ENCODE measurements at regions not wholly inside any gene's neighbourhood (a gene's known extent, or its start where the extent isn't known, plus 50 kb on each side); places are given as distances from the start of the nearest gene placed in this dataset.
"Not testable (repeated sequence)": the region's sequence is repeated elsewhere in the genome, so short reads cannot be mapped to it uniquely, and the experiment has no call there.

GRCh38 chr22:23495614-23496444, 84.3 kb downstream of the IGLL1 start:
- DNase-seq (no peak), ATAC-seq (replicated peaks) (no peak)
- H3K27ac Mint-ChIP-seq = no peak overlapping the region
- no peaks in the 10 kb centered on the region for H3K9me3 Mint-ChIP-seq
- no peaks in the 10 kb centered on the region for H3K36me3 Mint-ChIP-seq
- H3K4me3 Mint-ChIP-seq = no peak overlapping the region
- H3K4me1 Mint-ChIP-seq = peaks cover 0 to 3% of the 10 kb centered on the region in 2 donors
- peaks cover 13 to 19% of the 10 kb centered on the region in 2 donors for H3K27me3 Mint-ChIP-seq

DNA sequence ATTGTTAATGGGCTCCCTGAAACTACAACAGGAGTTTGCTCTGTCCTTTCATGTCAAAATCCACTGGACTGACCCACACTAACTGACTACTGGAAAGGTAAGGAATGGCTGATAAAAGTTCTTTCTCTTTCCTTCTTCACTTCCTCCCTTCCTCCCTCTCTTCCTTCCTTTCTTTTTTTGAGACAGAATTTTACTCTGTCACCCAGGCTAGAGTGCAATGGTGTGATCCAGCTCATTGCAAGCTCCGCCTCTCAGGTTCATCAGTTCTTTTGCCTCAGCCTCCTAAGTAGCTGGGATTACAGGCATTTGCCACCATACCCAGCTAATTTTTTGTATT, 85.2 kb downstream of the IGLL1 start:
- Mint-ChIP-seq H3K4me3 (no peak overlapping the region), H3K4me1 (peaks cover 0 to 3% of the 10 kb centered on the region in 2 donors), H3K27me3 (peaks cover 10 to 19% of the 10 kb centered on the region in 2 donors), H3K9me3 (no peaks in the 10 kb centered on the region), H3K36me3 (no peaks in the 10 kb centered on the region), H3K27ac (no peak overlapping the region)
- no peak for ATAC-seq (replicated peaks)
- no peak for DNase-seq

- Mint-ChIP-seq H3K36me3 (no peaks in the 10 kb centered on the region), H3K4me1 (no peaks in the 10 kb centered on the region), H3K27ac (no peak overlapping the region), H3K27me3 (peaks cover 6 to 10% of the 10 kb centered on the region in 2 donors), H3K9me3 (no peaks in the 10 kb centered on the region), H3K4me3 (no peak overlapping the region)
- DNase-seq = no peak
- ATAC-seq (replicated peaks) = no peak
These were observed 94.6 kb downstream of the IGLL1 start for GRCh38 chr22:23485490-23485889.

GRCh38 chr22:23484651-23485050, 95.4 kb downstream of the IGLL1 start:
- H3K36me3 Mint-ChIP-seq = no peaks in the 10 kb centered on the region
- peaks cover 6 to 10% of the 10 kb centered on the region in 2 donors for H3K27me3 Mint-ChIP-seq
- no peak for DNase-seq
- H3K27ac Mint-ChIP-seq = no peak overlapping the region
- ATAC-seq (replicated peaks) = no peak
- H3K9me3 Mint-ChIP-seq = no peaks in the 10 kb centered on the region
- no peak overlapping the region for H3K4me3 Mint-ChIP-seq
- no peaks in the 10 kb centered on the region for H3K4me1 Mint-ChIP-seq

GRCh38 chr22:23481369-23481768, 98.7 kb downstream of the IGLL1 start:
- no peak for DNase-seq
- peaks cover 6 to 10% of the 10 kb centered on the region in 2 donors for H3K27me3 Mint-ChIP-seq
- H3K4me3 Mint-ChIP-seq = no peak overlapping the region
- H3K36me3 Mint-ChIP-seq = no peaks in the 10 kb centered on the region
- no peak for ATAC-seq (replicated peaks)
- peaks cover 3 to 6% of the 10 kb centered on the region in 2 donors for H3K4me1 Mint-ChIP-seq
- H3K27ac Mint-ChIP-seq = no peak overlapping the region
- no peaks in the 10 kb centered on the region for H3K9me3 Mint-ChIP-seq

DNA sequence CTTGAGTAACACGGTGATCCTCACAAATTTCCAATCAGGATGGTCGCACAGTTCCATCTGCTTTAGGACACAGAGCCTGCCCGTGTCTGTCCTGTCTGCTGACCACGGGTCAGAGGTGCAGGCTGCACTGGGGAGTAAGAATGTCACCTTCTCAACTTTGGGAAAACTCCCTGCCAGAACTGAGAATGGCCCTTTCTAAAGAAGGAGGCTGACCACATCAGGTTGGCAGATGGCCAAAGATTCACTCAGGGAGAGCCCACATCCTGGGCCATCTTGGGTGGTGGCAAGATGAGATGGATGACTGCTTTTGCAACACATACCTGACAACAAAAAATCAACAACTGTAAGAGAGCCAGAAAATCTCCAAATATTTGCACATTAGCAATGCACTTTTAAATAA, 101.9 kb downstream of the IGLL1 start:
- Mint-ChIP-seq H3K9me3 (no peaks in the 10 kb centered on the region), H3K4me1 (peaks cover 4 to 6% of the 10 kb centered on the region in 2 donors), H3K27me3 (peaks cover 4 to 10% of the 10 kb centered on the region in 2 donors), H3K36me3 (no peaks in the 10 kb centered on the region), H3K27ac (no peak overlapping the region), H3K4me3 (no peak overlapping the region)
- ATAC-seq (replicated peaks) (no peak), DNase-seq (no peak)

- not testable (repeated sequence) for H3K9me3 Mint-ChIP-seq; H3K4me3 Mint-ChIP-seq; H3K27me3 Mint-ChIP-seq; ATAC-seq (replicated peaks); H3K36me3 Mint-ChIP-seq; H3K27ac Mint-ChIP-seq; DNase-seq
- peaks cover 14 to 19% of the 10 kb centered on the region in 2 donors for H3K4me1 Mint-ChIP-seq
These were observed 105.6 kb downstream of the IGLL1 start for GRCh38 chr22:23474531-23474930.

DNA sequence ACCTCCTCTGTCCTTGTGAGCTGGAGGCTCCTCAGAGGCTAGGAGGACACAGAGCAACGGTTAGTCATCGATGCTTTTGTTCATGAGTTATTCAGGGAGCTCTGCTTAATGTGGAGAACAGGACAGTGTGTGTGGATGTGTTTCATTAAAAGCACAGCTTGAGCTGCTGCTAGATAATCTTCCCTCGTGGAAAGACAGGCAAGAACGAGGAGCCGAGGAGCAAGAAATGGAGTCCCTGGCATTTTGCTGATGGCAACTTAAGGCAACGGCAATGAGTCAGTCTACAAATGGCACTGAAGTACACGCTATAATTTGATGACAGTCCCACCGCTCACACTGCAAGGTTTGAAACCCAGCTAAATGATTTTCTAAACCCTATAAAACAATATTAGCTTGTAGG, 106.2 kb downstream of the IGLL1 start:
- Mint-ChIP-seq H3K36me3 (no peaks in the 10 kb centered on the region), H3K4me3 (no peak overlapping the region), H3K4me1 (peaks cover 14 to 19% of the 10 kb centered on the region in 2 donors), H3K27ac (no peak overlapping the region), H3K27me3 (no peaks in the 10 kb centered on the region), H3K9me3 (no peaks in the 10 kb centered on the region)
- no peak for ATAC-seq (replicated peaks)
- DNase-seq = no peak

DNA sequence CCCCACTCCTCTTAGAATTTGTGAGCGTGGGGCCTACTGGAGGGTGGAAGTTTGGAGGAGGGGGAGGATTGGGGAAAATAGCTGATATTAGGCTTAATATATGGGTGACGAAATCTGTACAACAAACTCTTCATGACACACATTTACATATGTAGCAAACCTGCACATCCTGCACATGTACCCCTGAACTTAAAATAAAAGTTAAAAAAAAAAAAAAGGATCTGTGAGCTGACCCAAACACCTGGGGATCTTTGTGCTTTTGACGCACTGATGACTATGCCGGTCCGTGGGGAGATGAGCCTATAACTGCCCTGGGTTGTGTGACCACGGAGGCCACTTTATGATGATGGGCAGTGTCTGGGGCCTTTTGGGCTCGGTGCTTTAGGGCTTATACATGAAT, 107.7 kb downstream of the IGLL1 start:
- not testable (repeated sequence) for H3K36me3 Mint-ChIP-seq; ATAC-seq (replicated peaks); H3K9me3 Mint-ChIP-seq; H3K27me3 Mint-ChIP-seq; H3K27ac Mint-ChIP-seq; H3K4me3 Mint-ChIP-seq; DNase-seq
- H3K4me1 Mint-ChIP-seq = peaks cover 11 to 13% of the 10 kb centered on the region in 2 donors

GRCh38 chr22:23471698-23472097, 108.4 kb downstream of the IGLL1 start:
- Mint-ChIP-seq H3K27me3 (peaks cover 0 to 3% of the 10 kb centered on the region in 2 donors), H3K9me3 (no peaks in the 10 kb centered on the region), H3K27ac (no peak overlapping the region), H3K4me3 (no peak overlapping the region), H3K36me3 (no peaks in the 10 kb centered on the region), H3K4me1 (peaks cover 11 to 13% of the 10 kb centered on the region in 2 donors)
- DNase-seq = no peak
- ATAC-seq (replicated peaks) = no peak

DNA sequence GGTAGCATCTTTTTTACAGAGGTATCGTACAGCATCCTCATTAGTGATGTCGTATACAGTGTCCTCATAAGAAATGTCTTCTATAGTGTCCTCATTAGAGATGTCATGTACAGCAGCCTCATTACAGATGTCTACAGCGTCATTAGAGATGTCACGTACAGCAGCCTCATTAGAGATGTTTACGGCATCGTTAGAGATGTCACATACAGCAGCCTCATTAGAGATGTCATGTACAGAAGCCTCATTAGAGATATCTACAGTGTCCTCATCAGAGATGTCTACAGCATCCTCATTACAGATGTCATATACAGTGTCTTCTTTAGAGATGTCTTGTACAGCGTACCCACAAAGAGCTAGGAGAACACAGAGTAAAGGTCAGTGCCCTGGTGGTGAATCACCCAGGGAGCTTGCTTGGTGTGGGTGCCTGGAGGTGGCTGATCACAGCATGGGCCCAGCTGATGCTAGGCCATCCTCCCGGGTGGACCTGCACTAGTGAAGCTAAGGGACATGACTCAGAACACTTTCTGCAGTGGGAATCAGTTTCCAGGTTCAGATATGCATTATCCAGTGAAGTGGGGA, 109.2 kb downstream of the IGLL1 start:
- H3K27me3 Mint-ChIP-seq = peaks cover 0 to 7% of the 10 kb centered on the region in 2 donors
- DNase-seq (no peak), ATAC-seq (replicated peaks) (no peak)
- H3K27ac Mint-ChIP-seq = no peak overlapping the region
- H3K4me1 Mint-ChIP-seq = peaks cover 11 to 13% of the 10 kb centered on the region in 2 donors
- H3K4me3 Mint-ChIP-seq = no peak overlapping the region
- H3K9me3 Mint-ChIP-seq = no peaks in the 10 kb centered on the region
- H3K36me3 Mint-ChIP-seq = no peaks in the 10 kb centered on the region

- H3K27me3 Mint-ChIP-seq = peaks cover 0 to 15% of the 10 kb centered on the region in 2 donors
- no peak overlapping the region for H3K27ac Mint-ChIP-seq
- H3K9me3 Mint-ChIP-seq = no peaks in the 10 kb centered on the region
- peaks cover 7 to 9% of the 10 kb centered on the region in 2 donors for H3K4me1 Mint-ChIP-seq
- H3K4me3 Mint-ChIP-seq = no peak overlapping the region
- no peak for ATAC-seq (replicated peaks)
- no peaks in the 10 kb centered on the region for H3K36me3 Mint-ChIP-seq
- no peak for DNase-seq
These were observed 112.3 kb downstream of the IGLL1 start for GRCh38 chr22:23467721-23468294.

GRCh38 chr22:23466351-23466750, 113.7 kb downstream of the IGLL1 start:
- Mint-ChIP-seq H3K9me3 (no peaks in the 10 kb centered on the region), H3K27me3 (peaks cover 4 to 15% of the 10 kb centered on the region in 2 donors), H3K36me3 (no peaks in the 10 kb centered on the region), H3K27ac (no peak overlapping the region), H3K4me3 (no peak overlapping the region), H3K4me1 (peaks cover 0 to 2% of the 10 kb centered on the region in 2 donors)
- DNase-seq (no peak), ATAC-seq (replicated peaks) (no peak)

GRCh38 chr22:23464796-23465195, 115.3 kb downstream of the IGLL1 start:
- H3K9me3 Mint-ChIP-seq; ATAC-seq (replicated peaks); H3K4me1 Mint-ChIP-seq: not testable (repeated sequence)

More at GRCh38 chr22:23464796-23465195, 115.3 kb downstream of the IGLL1 start:
- H3K27me3 Mint-ChIP-seq = peaks cover 4 to 21% of the 10 kb centered on the region in 2 donors
- not testable (repeated sequence) for H3K4me3 Mint-ChIP-seq, H3K27ac Mint-ChIP-seq, DNase-seq, H3K36me3 Mint-ChIP-seq

All from stimulated activated naive B cell treated with anti-CD40 and anti-IgM and Interleukin-4, amounts not matched to agents 10 μg/mL and 1 μg/mL and 100 μg/mL, for 72 hours (primary cell).